ENCODE measurements at regions not wholly inside any gene's neighbourhood (a gene's known extent, or its start where the extent isn't known, plus 50 kb on each side); places are given as distances from the start of the nearest gene placed in this dataset.
"Not testable (repeated sequence)": the region's sequence is repeated elsewhere in the genome, so short reads cannot be mapped to it uniquely, and the experiment has no call there.

DNA sequence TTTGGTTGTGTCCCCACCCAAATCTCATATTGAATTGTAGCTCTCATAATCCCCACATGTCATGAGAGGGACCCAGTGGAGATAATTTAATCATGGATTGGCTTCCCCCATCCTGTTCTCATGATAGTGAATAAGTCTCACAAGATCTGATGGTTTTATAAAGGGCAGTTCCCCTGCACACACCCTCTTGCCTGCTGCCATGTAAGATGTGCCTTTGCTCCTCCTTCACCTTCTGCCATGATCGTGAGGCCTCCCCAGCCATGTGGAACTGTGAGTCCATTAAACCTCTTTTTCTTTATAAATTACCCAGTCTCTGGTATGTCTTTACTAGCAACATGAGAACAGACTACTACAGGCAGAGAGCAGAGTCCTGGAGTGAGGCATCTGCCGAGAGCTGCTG, 90.2 kb upstream of the SLC45A1 start:
- DNase-seq (ENCODE audit: low spot score) = not testable (repeated sequence)

DNA sequence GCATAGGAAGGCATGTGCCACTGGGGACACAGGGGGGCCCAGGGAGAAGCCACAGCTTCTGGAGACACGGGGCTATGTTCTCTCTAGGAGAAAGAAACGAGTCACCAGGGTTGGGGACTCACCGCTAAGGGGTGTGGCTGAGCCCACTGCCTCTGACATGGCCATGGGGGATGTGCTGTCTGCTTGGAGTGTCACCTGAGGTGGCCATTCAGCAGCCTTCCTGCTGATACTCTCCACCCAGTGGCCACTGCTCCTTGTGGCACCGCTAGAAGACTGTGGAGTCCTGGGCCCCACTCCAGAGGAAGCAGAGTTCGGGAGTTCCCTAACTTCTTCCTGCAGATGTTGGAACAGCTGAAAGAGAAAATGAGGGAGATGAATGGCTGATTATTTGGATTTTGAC, 91.2 kb upstream of the SLC45A1 start:
- DNase-seq (ENCODE audit: low spot score) = no peak

DNA sequence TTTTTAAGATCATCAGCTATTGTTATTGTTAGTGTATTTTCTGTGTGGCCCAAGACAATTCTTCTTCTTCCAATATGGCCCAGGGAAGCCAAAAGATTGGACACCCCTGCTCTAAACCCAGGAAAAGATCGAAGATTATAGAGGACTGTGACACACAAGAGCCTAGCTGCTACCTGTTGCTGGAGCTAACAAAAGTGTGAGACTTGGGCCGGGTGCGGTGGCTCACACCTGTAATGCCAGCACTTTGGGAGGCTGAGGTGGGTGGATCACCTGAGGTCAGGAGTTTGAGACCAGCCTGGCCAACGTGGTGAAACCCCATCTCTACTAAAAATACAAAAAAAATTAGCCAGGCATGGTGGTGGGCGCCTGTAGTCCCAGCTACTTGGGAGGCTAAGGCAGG, 91.9 kb upstream of the SLC45A1 start:
- not testable (repeated sequence) for DNase-seq (ENCODE audit: low spot score)

DNA sequence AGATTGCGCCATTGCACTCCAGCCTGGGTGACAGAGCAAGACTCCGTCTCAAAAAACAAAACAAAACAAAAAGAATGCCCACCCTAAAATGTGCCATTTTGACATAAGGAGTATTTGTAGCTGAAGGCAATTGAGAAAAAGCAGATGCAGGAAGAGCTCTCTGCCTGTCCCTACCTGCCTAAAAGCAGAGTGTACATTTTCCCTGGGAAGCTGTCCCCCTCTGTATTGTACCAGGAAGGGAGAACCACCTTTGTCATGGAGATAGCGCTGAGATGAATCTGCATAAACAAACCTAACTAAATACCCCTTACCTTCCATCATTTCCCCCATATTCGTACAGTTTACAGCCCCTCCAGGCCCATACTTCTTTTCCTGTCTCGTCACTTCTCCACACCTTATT, 94.4 kb upstream of the SLC45A1 start:
- DNase-seq (ENCODE audit: low spot score) = no peak

DNA sequence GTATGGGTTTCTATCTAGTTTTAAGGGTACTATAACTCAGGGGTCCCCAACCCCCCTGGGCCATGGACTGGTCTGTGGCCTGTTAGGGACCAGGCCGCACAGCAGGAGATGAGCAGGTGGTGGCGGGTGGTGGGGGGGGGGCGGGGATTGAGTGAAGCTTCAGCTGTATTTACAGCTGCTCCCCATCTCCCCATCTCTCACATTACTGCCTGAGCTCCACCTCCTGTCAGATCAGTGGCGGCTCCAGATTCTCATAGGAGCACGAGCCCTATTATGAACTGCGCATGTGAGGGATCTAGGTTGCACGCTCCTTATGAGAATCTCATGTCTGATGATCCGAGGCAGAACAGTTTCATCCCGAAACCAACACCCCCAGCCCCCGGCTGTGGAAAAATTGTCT, 95.1 kb upstream of the SLC45A1 start:
- no peak for DNase-seq (ENCODE audit: low spot score)

DNA sequence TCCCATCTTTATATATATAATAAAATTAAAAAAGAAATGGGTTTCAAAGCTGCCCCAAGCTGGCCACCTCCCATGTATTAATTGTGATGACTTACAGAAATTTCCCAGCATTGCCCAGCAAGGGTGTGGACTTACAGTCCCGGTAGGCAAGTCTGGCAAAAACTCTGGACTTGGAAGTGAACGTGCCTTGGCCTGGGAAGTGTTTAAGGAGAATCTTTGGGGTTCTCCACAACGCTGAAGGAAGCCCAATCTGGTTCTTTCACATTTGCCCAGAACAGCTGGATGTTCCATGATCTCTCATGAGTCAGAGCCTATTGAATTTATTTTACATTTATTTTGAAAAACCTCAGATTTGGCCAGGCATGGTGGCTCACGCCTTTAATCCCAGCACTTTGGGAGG, 98.4 kb upstream of the SLC45A1 start:
- DNase-seq (ENCODE audit: low spot score) = no peak

DNA sequence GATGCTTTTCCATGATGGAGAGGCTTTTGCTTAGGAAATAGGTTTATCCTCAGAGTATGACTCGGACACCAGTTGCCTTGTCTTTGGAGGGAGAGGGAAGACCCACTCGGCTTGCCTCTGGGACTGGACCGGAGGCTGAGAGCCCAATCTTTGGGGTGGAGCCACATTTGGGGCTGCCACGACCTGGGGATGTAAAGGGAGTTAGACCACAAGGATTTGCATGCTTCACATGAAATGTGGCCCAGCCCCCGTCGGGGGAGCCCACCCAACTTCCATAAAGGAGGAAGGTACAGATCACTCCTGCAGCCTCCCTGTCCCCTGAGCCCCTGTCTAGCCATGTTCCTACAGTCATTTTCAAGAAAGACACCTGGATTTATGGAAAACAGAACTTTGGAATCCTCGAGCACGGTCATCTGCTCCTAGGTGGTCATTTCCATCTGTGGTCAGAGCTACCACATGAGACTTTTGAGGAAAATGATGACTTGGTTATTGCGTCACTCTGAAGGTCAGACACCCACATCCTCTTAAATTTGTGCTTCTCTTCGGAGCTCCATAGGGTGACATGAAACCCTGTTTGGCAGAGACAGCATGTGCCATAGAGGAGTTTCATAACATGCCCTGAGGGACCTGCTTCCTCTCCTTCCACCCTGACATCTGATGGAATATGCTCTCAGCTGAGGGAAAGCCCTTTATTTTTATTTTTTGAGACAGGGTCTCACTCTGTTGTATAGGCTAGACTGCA, 99.4 kb upstream of the SLC45A1 start:
- no peak for DNase-seq (ENCODE audit: low spot score)

DNA sequence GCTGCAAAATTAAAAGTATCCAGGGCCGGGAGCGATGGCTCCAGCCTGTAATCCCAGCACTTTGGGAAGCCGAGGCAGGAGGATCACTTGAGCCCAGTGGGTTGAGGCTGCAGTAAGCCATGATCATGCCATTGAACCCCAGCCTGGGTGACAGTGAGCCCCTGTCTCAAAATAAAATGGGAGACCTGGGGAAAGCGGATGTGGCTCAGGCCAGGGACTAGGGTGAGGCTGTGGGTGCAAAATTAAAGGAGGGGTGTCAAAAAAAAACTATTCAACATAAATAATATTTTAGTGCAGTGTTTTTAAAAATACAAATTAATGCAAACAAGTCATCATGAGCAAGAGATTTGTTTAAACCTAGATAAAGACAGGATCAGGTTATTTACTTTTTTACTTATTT, 100.1 kb upstream of the SLC45A1 start:
- no peak for DNase-seq (ENCODE audit: low spot score)

DNA sequence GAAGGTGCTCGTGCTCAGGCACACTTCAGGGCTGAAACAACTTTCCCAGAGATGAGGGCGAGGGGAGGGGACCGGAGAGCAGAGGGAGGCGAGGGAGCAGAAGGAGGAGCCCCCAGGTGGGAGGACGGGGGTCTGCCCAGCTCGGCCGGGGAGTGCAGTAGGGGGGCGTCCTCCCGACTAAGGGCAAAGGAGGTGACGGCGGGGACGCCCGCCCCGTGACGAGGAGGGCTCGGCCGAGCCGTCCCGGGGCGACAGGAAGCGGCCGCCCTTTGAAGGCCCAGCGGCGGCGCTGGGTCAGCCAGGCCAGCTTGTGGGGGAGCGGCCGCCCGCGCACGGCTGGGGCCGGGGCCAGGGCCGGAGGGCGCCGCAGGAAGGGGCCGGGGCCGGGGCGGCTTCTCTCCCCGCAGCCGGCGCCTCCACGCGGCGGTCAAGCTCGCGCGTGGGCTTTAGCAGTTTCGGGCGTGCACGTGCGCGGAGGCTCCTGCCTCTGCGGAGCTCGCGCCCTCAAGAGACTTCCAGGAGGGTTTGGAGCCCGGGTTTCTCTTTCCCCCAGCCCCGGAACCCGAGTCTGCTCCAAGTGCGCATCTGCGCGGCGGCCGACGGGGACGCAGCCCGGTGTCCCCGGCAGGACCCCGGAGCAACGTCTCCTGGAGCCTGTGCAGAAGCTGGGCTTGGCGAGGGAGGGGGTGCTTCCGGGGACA, 100.8 kb upstream of the SLC45A1 start:
- no peak for DNase-seq (ENCODE audit: low spot score)

DNA sequence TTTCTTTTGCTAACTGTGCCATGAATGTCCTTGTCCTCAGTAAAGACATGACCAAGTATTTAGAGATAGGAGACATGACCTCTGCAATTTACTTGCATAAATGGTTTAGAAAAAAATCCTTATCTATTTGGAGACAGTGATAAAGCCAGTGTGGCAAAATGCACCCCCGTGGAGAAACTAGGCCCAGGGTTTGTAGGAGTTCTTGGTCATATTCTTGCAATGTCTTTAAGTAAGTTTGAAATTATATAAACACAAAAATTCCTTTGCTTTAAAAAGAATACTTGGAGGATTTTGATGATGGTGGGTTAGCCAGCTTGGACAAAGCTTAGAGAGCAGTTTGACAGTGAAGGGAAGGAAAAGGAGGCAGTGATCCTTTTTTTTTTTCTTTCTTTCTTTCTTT, 101.9 kb upstream of the SLC45A1 start:
- no peak for DNase-seq (ENCODE audit: low spot score)

DNA sequence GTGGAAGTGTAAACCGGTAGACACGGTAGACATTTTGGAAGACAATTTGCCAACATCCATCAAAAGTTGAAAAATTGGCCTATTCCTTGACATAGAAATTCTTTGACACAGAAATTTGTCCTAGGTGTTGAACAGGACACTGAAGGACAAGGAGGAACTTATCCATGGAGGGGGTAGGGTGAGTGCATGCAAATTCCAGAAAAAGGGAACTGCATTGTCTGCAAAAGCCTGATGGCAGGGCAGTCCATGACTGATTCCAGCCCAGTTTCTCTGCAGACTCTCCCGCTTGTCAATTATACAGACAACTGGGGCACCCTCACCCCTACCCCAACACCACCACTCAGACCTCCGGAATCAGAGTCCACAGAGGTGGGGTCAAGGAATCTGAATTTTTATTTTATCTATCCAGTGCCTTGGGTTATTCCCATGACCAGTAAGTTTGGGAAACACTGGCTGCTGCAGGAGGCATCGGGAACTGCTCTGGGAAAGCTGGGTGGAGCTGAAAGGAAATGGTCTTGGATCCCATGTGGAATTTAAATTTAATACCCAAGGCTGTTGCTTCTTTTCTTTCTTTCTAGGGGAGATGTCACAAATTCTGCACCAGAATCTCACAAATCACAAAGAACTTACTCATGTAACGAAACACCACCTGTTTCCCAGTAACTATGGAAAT, 103.3 kb upstream of the SLC45A1 start:
- DNase-seq (ENCODE audit: low spot score) = no peak

DNA sequence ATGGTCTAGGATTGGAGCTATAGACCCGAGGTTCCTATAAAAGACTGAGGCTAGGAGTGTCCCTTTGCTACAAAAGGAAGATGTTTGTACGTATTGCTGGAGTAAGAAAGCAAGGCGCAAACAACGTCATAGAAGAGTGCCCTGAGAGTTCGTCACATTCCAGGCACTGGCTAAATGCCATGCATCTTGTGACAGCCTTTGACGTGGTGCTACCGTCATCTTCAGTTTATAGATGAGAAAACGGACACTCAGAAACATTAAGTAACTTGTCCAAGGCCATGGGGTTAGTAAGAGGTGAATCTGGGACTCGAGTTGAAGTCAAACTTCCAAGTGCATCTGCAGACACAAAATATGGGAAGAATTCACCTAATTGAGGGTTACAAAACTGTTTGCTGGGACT, 104.2 kb upstream of the SLC45A1 start:
- no peak for DNase-seq (ENCODE audit: low spot score)

DNA sequence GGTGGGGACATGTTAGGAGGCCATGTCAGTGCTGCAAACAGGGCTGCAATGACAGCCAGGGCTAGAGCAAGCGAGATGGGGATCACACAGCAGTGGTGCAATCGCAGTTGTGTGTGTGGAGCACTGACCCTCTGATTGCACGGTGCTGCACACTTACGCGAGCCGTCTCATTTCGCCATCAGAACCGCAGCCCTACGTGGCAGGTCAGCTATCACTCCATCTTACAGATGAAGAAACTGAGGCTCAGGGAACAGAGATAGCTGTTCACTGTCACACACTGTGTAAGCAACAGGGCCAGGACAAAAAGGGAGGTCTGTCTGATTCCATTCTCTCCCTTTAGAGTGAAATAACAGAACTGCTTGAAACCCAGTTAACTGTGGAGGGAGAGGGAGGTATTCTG, 104.8 kb upstream of the SLC45A1 start:
- DNase-seq (ENCODE audit: low spot score) = no peak

DNA sequence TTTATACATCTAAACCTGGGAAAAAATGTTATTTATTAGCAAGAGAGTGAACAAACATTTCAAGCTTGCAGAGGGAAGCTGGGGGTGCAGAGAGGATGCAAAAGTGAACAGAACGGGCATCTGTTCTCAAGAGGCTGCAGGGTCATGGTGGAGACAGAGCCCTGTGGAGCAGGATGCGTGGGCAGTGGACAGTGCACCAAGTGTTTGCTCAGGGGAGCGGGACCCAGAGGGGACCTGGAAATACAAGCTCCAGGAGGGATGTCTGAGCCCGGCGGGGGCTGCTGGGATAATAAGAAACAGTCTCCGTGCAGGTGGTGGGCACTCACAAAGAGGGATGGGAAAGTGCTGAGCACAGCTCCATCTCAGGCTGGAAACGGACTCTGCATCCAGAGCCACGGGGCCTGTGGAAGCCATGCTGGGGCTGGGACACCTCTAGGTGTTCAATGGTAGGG, 105.3 kb upstream of the SLC45A1 start:
- DNase-seq (ENCODE audit: low spot score) = no peak

DNA sequence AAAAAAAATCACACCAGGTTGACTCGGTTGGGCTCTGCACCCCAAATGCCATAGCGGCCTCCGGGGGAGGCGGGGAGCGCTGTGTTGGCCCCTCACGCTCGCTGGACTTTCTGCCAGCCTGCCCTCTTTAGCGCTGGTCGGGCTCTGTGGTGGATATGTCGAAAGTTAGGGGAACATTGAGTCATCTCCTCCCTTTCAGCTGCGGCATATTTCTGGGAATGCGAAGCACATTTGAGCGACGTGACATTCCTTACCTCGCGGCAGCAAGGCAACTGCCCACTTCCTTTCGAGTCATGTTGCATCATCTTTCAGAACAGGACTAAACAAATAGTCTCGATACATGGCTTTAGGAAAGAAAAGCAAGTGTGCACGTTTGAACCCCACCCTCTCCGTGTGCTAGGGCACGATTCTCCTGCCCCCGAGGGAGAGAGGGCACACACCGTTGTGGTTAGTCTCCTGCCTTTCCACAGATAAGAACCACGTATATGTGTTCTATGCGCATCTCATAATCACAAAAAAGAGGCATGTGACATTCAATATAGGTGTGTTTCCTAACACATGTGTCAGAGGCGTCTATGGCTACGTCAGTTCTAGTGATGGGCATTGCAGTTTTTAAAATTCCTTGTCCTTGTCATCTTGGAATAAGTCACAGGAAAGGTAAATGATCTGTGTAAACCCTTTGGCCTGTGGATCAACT, 105.9 kb upstream of the SLC45A1 start:
- no peak for DNase-seq (ENCODE audit: low spot score)

DNA sequence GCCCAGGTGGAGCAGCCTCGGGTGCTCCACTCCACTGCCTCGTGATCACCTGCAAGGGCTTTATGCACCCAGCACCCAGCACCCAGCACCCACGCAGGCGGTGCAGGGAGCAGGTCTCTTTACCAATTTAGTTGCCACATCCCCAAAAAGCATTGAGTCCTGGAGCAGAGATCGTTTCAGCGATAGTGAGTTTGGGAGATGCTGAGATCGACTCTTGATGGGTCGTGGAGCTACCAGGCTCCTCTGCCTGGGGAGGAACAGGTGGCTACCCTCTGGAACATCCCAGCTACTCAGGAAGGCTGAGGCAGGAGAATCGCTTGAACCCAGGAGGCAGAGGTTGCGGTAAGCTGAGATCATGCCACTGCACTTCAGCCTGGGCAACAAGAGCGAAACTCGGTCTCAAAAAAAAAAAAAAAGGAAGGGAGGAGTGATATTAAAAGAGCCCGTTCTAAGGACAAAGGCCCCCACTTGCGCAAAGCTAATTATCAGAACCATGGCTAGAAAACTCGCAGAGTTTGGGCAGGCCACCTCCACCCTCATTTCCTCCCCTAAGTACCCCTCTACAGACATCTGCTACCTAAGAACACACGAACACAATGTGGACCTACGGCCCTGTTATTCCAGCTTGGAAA, 106.5 kb upstream of the SLC45A1 start:
- no peak for DNase-seq (ENCODE audit: low spot score)

DNA sequence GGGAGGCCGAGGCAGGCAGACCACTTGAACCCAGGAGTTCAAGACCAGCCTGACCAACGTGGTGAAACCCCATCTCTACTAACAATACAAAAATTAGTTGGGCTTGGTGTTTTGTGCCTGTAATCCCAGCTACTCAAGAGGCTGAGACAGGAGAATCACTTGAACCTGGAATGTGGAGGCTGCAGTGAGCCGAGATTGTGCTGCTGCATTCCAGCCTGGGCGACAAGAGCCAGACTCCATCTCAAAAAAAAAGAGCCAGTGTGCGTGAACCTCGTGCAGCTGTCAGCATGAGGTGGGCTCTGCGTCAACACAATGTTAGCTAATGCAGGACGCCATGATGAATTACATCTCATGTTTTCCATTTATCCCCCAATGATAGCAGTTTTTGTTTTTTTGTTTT, 110.7 kb upstream of the SLC45A1 start:
- no peak for DNase-seq (ENCODE audit: low spot score)

DNA sequence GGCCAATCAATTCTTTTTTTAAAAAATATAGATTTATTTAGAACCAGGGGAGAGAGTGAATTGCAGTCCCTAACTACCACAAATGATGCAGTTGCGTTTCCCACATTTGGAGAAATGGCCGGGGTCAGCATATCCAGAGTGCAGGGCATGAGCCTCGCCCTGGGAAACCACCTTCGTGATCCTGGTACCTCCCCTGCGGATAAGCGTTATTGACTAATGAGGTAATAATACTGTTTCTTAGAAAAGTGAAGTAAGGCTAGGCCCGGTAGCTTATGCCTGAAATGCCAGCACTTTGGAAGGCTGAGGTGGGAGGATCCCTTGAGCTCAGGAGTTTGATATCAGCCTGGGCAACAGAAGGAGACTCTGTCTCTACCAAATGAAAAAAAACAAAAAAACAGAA, 111.5 kb upstream of the SLC45A1 start:
- no peak for DNase-seq (ENCODE audit: low spot score)

DNA sequence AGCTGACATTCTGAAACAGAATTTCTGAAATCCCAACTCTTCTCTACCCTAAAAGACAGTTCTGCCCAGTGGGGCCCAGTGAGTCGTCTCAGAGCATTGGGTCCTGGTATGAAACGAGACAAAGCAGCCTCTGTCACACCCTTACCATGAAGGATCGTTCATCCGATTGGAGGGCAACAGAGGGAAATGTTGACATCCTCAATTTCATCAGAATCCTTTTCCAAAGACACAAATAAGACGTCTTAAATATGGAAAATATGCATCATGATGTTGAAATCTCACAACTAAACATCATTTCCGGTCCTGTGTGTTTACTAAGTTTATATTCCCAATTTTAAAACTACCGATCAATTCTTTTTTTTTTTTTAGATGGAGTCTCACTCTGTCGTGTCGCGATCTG, 112.1 kb upstream of the SLC45A1 start:
- DNase-seq (ENCODE audit: low spot score) = no peak

DNA sequence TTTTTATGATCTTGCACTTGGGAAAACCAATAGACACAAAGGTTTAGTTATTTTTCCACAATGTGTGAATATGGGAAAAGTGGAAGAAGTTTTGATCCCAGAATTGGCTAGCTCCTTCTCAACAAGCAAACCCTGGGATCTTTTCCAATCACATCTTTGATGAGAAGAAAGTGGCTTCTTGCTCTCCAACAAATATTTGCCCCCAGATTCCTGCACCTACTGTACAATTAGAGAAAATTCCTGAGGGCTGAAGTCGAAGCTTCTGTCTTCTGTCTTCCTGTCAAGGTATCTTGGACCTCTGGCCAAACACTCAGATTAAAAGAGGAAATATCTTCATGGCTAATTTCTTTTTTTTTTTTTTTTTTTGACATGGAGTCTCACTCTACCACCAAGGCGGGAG, 113.1 kb upstream of the SLC45A1 start:
- no peak for DNase-seq (ENCODE audit: low spot score)

DNA sequence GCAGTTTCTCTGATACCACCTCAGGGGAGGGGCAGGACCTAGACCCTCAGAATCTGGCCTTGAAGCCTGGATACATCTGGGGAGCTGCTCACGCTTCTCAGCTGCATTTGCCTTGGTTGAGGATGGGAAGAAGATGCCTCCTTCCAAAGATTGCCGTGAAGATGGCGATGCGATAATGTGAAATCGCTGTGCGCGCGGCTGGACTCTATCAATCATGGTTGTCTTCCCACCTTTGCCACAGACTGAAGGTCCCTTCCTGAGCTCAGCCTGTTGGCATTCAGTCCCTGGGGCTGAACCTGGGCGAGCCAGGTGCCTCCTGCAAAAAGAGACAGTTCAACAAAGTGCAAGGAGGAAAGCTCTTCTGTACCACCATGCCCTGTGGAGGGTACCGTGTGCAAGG, 114.4 kb upstream of the SLC45A1 start:
- DNase-seq (ENCODE audit: low spot score) = no peak

DNA sequence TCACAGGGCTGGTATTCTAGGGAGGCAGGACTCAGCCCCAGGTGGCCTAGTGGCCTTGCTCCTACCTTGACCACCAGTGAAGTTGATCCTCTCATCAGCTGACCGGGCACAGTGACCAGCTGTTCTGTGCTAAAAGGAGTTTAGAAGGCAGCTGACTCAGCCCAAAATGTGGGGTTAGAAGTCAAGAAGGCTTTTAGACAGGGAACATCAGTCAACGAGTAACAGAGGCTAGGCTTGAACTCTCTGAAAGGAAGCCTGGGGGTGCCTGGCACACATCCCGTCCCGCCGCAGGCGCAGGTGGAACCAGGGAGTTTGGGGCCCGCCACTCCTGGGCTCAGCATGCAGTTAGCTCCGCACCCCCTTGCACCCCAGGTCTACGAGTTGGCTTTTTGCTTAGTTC, 114.9 kb upstream of the SLC45A1 start:
- DNase-seq (ENCODE audit: low spot score) = no peak

Data from CD4-positive, alpha-beta T cell treated with Interleukin-15 for 4 hours (primary cell).